NCI-H774 (cell line): ENCODE measurements at regions not wholly inside any gene's neighbourhood (a gene's known extent, or its start where the extent isn't known, plus 50 kb on each side); places are given as distances from the start of the nearest gene placed in this dataset.
A peak's percentile ranks its signal among the peaks of the same experiment; 100 is the strongest.

Experiments used
- DNase-seq: peaks from one replicate; lab custom pipeline; 2025; lab: John Stamatoyannopoulos, UW

DNA sequence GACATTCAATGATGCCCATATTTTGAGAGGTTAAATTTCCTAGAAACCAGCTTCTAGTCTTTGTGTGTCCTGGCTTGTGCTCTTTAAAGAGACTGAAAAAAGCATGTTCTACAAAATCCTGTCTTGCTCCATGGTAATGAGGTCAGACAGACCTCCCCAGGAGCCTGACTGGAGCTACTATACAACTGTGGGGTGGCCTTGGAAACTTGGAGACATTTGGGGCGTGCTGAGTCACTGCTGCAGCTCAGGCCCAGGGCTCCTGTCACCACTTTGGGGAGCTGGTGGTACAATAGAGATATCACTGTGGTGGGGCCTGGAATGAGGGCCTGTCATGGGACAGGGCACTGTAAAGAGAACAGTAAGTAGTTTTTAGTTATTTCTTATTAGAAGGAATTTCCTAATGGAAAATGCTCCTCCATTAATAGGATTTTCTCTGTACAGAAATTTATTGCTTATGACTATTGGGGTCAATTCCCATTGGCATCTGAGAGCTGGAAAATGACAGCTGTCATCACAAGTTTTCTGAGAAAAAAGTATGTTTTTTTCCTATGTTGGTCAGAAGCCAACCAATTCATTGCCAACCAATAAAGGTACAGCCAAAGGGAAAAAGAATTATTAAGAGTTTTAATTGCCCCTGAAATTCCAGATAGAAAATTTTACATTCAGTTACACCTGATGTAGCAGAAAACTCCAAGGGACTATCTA, 207.4 kb upstream of the JADE1 start:
- no peak for DNase-seq

DNA sequence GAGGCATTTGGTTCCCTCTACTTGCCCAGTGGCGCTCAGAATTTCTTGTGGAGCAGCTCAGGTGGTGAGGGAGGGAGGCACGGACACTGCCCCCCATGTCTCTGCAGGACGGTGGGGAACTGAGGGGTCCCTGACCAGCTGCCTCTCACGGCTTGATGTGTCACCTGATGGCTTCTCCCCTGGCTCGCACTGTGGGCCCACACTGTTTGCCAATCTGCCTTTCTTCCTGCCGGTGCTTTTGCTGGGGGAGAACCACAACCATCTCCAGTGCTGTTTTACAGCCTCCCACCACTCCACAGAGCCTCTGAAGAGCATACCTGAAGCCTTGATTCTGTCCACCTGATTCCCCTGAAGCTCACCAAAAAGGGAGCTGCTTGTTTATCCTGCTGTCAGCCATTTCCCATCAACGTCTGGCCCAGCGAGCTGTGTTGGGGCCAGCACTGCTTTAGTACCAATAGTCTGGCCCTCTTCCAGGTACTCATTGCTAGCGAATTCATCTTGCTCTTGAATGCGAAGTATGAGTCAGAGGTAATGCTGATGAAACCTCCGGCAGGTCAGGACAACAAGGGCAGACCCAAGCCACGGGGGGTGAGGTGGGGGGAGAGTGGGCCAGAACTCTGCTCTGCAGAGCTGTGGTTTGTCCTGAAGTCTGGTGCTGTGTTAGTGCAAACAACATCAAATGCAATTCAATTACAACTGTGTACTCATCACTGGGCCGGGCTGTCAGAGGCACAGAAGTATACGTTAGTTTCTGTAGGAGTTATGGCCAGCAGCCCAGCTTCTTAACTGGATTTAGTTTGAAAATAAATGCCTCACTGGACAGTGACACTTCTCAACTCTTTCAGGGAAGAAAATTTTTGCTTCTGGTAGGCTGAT, 208.3 kb upstream of the JADE1 start:
- peak; percentile 55 for DNase-seq

DNA sequence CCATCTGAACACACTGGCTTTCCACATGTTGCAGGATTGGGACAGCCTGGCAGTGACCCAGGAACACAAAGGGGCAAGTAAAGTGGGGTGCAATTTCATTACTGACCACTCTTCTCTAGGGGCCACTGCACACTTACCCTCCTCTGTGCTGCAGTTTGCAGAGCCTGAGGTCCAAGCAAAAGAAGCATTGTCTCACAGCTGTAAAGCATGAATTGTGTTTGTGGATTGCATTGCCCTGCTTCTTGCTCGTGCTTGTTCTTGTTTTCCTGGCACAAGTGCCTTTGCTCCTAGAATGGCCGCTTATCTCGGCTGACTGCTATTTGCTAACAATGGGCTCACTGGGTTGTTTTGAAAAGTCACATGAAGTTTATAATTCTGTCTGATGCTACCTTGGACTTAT, 209.1 kb upstream of the JADE1 start:
- no peak for DNase-seq

DNA sequence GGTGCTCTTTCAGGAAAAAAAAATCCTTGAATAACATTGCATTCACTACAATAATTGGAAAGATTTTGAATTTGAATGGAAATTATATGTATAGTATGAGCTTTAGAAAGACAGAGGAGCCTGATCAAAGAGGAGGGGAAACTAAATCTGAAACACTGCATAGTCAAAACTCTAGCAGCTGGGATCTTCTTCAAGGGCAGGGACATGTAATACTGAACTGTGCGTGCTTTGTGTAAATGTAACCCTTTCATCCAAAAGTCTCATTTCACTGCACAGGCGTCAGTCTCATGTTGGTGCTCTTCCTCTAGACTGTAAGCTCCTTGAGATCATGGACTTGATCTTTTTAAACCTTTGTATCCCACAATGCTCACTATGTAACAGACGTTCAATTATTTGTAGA, 212.0 kb upstream of the JADE1 start:
- DNase-seq = no peak

DNA sequence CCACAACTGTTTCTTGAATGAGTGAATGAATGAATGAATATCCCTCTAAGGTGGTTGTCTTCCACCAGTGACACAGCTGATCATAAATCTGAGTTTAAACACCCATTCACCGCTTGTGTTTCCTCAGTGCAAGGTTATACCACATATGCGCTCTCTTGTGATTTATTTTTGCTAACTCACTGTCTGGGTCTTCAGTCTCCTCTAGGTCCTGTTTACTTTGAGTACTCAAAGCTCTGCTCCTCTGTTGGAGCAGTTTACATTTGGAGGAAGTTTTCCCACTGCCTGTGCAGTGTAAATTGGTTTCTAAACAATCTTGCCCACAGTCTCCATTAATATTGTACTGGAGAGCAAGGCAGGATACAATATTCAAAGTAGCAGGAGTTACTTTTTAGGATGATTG, 212.6 kb upstream of the JADE1 start:
- no peak for DNase-seq

DNA sequence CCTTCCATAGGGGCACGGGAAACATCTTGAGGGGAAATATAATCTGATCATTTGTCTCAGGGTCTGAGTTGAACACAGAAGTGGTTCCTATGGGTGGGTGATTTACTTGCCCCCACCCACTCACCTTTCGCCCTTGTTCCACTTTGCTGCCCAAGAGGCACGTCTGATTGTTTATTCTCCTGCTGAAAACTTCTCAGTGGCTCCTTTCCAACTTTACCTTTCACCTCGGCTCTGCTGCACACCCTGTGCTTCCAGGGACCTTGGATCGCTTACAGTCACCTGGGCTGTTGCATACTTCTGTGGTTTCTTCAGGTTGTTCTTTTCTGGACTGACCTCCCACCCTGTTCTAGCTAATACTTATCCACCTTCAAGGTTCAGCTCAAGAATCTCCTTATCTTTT, 213.4 kb upstream of the JADE1 start:
- DNase-seq = no peak

DNA sequence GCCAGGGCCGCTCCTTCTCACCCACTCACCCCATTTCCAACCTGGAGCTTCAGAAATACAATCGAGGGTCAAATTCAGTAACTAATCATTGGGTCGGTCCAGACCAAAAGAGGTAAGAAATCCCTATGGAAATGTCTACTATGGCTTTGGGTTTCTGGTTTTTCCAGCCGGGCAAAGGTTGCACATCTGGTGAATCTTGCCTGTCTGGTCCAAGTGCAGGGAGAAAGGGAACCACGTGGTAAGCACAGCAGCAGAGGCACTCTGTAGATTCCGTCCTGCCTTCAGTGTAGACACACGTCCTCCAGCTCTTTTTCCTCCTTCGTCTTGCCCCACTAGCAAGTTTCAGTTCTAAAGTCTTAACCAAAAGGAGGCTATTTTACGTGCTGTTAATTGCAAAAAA, 218.0 kb upstream of the JADE1 start:
- no peak for DNase-seq

DNA sequence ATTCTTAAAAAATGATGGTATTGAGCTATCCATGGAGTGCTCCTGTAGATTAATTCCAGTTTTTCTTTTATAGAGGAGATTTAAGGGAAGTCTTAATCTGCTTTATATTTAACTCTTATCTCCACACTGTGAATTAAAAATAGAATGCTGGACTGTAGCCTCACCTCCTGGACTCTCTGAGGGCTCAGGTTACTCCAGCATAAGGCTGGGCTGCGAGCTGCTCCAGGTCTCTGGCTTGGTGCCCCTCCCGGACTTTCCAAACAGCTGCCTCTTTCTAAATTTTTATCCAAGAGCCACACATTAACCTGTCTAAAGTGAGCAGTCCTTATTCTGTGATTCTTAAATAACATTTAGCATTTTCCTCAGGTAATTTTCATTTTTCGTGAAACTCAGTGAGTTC, 218.7 kb upstream of the JADE1 start:
- DNase-seq = no peak

DNA sequence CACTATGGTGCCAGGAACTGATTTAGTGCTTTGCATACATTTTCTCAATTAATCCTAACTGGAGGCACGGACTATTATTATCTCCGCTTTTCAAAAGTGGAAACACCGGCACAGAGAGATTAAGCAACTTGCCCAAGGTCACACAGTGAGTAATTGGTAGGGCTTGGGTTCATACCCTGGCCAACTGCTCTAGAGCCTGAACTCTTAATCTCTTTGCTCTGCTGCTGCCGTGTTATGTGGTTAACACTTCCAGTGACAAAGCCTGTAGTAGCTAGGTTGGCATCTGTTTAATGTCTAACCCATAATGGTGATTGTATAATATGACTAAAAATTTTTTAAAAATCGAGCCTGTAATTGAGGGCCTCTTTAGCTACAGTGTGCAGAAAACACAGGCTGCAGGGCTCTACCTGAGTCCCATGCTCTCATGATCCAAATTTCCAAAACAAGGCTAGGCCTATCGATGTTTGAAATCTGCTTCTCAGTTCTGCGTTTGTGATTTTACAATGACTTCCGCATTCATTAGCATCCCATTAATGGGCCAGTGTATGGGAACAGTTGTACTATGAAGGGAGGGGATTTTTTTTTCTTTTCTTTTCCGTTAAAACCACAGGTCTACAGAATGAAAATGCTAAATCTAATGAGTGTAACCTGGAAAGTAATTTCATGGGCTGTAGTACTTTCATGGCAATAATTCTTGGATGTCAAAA, 219.3 kb upstream of the JADE1 start:
- no peak for DNase-seq

DNA sequence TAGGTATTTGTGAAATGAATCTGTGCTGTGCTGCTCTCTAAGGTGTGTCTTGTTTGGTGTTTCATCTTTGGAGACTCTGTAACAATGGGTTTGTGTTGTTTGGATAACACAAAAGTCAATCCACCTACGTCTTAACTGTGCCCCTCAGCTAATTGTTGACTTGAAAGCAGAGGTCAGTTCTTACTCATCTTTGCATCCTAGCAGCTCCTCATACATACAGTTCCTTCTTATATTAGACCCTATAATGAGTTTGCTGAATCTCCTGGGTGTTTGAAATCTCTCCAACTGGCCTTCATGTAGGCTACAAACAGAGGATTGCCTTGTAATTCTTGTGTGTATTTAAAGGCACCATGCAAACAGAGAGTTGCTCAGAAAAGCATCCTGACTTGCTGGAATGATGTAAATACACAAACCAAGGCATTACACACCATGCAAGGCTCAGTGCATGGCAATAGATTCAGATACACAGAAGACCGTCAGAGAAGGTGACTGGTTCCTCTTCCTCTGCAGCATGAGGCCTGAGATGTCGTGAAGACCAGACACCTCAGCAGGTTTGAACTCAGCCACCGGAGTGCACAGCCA, 220.0 kb upstream of the JADE1 start:
- no peak for DNase-seq

DNA sequence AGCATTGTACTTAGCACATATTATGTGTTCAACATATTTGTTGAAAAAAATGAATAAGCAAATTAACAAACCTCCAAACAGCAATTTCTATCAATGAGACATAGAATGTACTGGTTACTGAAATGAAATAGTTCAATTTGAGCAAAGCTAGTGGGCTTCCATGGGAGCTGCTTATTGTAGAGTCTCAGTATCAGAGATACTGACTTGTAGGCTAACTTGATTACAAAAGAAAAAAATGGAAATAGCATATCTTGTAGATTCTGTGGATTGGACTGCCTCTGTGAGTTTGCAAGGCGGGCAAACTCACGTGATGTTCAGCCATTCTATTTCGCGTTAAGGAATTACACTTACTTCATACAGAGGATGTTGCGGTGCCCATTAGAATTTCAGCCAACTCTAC, 222.1 kb upstream of the JADE1 start:
- no peak for DNase-seq

DNA sequence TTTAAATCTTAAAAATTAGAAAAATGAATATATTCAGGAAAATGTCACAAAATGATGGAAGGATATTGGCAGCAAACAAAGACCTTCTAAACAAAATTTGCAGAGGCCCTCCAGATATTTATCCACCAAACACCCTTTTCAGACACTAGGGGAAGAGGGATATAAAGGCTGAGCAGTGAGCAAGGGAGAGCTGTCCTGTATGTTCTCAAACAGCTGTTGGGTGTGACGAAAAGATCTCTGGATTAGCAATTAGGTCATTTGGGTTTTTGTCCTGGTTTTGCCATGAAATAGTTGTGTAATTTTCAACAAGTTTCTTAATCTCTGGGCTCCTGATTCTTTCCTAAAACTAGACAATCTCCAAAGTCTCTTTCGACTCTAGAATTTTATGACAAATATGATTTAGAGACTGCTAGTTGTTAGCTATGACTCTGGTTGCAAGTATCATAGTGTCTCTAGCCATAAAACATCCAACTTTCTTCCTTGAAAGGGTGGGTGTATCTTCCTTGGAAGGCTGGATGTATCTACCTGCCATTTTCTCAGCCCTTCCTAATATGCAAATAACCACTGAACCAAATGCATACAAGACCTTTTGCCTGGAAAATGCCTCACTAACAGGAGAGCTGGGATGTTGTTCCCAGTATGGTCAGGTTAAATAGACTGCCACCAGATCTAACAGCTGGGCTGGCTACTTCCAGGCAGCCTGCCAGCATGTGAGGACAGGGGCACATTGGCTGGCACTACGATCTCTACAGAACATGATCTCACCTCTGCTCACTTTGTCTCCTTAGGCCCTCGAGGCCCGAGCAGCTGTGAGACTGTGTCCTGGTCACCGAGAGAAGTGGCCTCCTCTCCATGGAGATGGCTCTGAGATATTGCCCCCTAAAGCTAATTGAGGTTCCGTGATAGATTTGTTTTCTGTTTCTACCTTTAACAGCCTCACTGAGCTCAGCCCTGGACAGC, 225.5 kb upstream of the JADE1 start:
- DNase-seq = peak; percentile 14

DNA sequence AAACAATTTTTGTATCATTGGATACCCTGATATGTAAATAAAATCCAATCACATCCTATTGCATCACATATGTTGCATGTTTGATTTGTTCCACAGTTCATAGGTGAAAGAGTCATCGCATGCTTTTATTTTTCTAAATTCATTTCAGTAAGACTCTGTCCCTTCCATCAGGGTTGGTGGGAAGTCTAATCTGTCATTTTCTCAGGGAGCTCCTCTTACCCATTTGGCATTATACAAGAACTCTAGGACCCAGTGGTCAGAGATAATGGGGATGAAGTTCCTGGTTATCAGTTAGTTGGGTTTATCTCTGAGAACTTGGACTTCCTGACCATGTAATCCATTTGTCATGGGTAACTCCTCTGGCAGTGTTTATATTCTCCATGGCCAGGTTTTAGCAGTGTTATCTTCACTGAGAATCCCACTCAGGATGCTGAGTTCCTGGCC, 227.1 kb upstream of the JADE1 start:
- no peak for DNase-seq

DNA sequence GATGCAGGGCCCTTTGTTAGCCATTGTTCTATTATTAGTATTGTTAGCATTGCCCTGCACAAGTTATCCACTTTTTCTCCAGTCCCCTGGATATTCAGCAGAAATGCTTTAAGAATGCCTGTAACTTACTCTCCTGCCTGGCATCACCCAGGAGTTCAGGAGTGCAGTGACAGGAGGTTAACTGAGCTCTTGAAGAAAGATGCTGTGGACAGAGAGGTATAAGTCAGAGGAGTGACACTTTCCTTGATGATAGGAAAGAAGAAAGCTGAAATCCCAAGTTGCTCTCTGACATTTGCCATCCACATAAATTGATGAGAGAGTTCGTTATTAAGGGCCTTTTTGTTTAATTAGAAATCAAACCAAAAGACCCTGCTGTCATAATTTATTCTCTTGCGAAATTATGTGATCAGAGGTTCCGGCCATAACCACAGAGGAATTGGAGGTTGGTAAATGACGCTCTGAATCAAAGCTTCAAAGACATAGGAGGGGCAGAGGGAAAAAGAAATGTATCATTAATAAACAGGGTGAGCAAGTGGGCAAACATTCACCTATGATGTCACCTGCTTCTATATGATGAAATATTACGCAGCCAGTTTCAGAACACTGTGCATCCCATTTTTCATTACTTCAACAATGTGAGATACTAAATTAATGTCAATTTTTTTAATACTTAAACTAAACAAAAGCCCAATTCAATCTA, 230.2 kb upstream of the JADE1 start:
- no peak for DNase-seq

DNA sequence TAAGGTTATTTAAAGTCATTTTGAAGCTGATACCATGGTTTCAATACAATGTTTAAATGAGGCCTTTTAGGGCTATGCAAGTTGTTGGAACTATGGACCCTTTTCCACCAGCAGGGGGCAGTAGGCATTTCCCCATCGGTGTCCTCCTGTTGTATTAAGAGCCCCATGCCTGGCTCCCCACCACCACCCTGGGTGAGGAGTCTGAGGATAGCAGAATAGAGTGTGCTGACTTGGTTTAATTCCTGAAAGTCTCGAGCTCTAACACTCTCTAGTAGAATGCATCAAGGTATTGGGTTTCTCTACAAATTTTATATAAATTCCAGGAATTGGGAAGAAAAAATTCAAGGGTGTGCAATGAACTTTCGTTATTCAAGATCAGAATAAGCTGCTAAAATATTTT, 234.8 kb upstream of the JADE1 start:
- peak; percentile 1 for DNase-seq

DNA sequence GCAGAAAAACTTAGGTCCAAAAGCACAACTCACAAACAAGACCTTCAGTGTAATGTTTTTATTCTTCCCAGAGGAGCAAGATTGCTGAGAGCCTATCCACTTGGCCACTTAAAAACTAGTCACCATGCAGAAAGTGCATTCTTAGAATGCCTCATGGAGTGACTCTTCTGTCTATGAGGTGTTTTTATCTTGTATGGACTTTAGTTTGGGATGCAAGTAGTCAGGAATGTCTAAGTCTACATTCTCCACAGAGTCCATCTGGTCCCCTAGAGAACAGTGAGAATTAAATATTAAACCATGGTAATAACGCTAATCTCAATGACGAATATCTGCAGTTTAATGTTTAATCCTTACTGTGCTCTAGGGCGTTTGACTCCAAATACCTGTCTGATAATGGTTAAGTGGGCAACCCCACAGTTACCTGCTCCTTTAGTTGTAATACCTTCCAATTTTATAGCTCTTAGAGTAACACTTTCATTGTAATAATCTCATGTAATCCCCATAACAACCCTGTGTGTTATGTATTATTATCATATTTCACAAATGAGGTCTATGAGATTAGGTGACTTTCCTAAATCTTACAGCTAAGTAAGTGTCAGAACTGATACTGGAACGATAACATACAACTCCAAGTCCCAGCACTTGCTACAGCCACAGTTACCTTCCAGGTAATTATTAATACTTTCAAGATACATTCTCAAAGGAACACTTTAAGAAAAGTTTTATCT, 235.6 kb upstream of the JADE1 start:
- no peak for DNase-seq

DNA sequence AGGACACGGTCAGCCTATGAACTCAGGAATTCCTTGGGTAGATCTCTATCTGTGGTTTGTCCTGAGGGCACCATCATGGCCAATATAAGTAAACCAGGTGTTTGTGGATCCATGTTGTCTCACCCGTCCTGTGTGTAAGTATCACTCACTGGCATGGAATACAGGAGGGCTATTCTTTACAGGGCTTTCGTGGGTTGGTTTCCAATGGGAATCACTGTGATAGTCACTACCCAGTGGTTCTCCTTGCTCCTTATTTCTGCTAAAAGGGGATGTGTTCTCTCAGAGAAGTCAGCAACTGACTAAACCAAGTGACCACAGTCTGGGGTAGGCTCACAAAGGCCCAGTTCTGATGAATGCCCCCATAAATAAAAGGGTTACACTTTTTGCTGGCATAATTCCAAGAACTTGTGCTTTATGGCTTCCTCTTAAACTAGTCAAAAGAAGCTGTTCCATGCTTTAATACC, 236.7 kb upstream of the JADE1 start:
- no peak for DNase-seq

DNA sequence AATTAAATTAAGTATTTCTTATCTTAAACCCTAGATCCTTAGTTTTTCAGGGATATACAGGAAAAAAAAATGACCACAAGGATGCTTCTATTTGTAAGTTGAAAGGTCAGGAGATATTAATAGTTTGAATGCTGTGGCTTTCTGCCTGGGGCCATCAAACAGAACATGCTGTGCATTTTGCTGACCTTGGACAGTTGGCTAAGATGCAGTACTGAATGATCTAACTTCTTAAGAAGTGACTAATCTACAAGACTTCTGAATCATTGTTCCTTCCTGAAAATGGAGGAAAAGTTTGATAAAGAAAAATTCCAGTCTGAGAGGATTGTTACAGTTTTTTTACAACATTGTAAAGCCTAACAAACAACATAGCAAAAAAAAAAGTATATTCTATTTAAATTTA, 237.8 kb upstream of the JADE1 start:
- DNase-seq = no peak

DNA sequence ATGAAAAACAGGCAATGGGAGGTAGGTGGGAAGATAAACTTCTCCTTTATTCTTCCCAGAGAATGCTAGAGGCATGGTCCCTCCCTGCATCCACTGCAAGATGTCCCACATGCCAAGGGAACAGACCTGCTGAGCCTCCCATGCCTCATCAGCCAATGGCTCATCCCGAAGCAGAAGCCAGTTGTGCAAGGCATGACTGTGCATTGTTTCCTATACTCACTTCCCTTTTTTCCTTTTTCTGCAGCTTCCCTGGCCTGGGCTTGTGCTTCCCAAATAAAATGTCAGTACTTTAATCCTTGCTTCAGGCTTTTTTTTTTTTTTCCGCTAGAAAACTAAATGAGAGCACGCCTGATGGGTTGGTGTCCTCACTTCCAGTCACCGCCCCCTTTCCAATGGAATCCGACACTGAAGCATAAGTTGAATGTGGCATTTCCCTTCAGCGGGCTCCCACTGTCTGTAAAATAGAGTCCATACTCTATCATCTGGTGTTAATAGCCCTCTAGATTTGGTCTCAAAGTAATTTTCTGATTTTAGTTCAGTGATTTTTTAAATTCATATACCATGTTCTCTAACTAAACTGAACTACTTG, 239.0 kb upstream of the JADE1 start:
- DNase-seq = no peak

DNA sequence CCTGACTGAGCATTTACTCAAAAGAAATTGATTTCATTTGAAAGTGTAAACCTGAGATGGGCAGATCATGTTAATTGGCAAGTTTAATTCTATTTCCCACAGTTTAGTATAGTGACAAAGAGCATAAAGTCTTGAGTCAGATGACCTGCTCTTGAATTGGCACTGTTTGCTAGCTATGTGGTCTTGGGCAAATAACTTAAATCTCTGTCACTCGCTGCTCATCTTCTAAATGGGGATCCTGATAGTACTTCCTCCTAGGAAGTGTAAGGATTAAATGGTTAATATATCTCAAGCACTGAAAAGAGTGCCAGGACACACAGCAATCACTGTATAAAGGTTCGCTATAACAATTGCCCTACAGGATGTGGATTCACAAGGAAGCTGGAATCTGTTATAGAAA, 242.8 kb upstream of the JADE1 start:
- DNase-seq = no peak
